NCI-H1694 treated with DMSO at 0.1 percent for 48 hours (cell line): ENCODE measurements at regions not wholly inside any gene's neighbourhood (a gene's known extent, or its start where the extent isn't known, plus 50 kb on each side); places are given as distances from the start of the nearest gene placed in this dataset.

Experiments
- DNase-seq: peaks from one replicate; lab custom pipeline; 2025; lab: John Stamatoyannopoulos, UW

GRCh38 chr13:103276775-103277498 lies 210.7 kb upstream of the SLC10A2 start:
- DNase-seq = no peak

GRCh38 chr13:103275722-103276121 lies 209.5 kb upstream of the SLC10A2 start:
- DNase-seq = no peak

- no peak for DNase-seq
Observed at GRCh38 chr13:103275081-103275480, 208.9 kb upstream of the SLC10A2 start.

- DNase-seq = no peak
Observed at GRCh38 chr13:103273825-103274224, 207.6 kb upstream of the SLC10A2 start.

GRCh38 chr13:103272770-103273169 lies 206.6 kb upstream of the SLC10A2 start:
- no peak for DNase-seq

GRCh38 chr13:103263448-103263847 lies 197.2 kb upstream of the SLC10A2 start:
- DNase-seq = no peak

GRCh38 chr13:103255587-103256301 lies 189.5 kb upstream of the SLC10A2 start:
- DNase-seq = no peak

- DNase-seq = no peak
Observed at GRCh38 chr13:103250071-103250470, 183.9 kb upstream of the SLC10A2 start.

GRCh38 chr13:103246581-103247200 lies 180.5 kb upstream of the SLC10A2 start:
- no peak for DNase-seq

- no peak for DNase-seq
Observed at GRCh38 chr13:103243495-103243894, 177.3 kb upstream of the SLC10A2 start.

- DNase-seq = no peak
Observed at GRCh38 chr13:103238441-103238840, 172.2 kb upstream of the SLC10A2 start.

- no peak for DNase-seq
Observed at GRCh38 chr13:103236213-103236612, 170.0 kb upstream of the SLC10A2 start.

- DNase-seq = no peak
Observed at GRCh38 chr13:103229674-103230073, 163.5 kb upstream of the SLC10A2 start.

- DNase-seq = no peak
Observed at GRCh38 chr13:103224804-103225203, 158.6 kb upstream of the SLC10A2 start.

- no peak for DNase-seq
Observed at GRCh38 chr13:103222683-103223082, 156.5 kb upstream of the SLC10A2 start.

- DNase-seq = no peak
Observed at GRCh38 chr13:103218253-103218652, 152.0 kb upstream of the SLC10A2 start.

- no peak for DNase-seq
Observed at GRCh38 chr13:103213152-103213551, 146.9 kb upstream of the SLC10A2 start.

GRCh38 chr13:103210348-103210747 lies 144.1 kb upstream of the SLC10A2 start:
- DNase-seq = no peak

- no peak for DNase-seq
Observed at GRCh38 chr13:103203735-103204330, 137.6 kb upstream of the SLC10A2 start.

GRCh38 chr13:103200118-103200885 lies 134.1 kb upstream of the SLC10A2 start:
- DNase-seq = no peak

- no peak for DNase-seq
Observed at GRCh38 chr13:103199380-103200088, 133.3 kb upstream of the SLC10A2 start.
